Smooth muscle cell (in vitro differentiated cells): ENCODE measurements at regions not wholly inside any gene's neighbourhood (a gene's known extent, or its start where the extent isn't known, plus 50 kb on each side); places are given as distances from the start of the nearest gene placed in this dataset.
"Not testable (repeated sequence)": the region's sequence is repeated elsewhere in the genome, so short reads cannot be mapped to it uniquely, and the experiment has no call there.

Experiments used
- DNase-seq: peaks from one replicate; lab custom pipeline; 2025; ENCODE audit not compliant: unreplicated experiment; lab: John Stamatoyannopoulos, UW
- H2AFZ ChIP-seq: fragments of 200-600 bp; sonication (generic); 2 replicates; pipeline ENCODE4 v1.6.0; 2016; ENCODE audit warnings: antibody characterized with exemption, low read depth, mild to moderate bottlenecking
- H3F3A ChIP-seq: fragments of 200-600 bp; sonication (generic); 2 replicates; pipeline ENCODE4 v1.6.0; 2017; ENCODE audit warnings: antibody characterized with exemption, low read depth
- H3K27ac ChIP-seq: fragments of 200-600 bp; sonication (generic); 2 replicates; pipeline ENCODE4 v1.5.1; 2016; ENCODE audit warnings: low read depth, mild to moderate bottlenecking
- H3K27me3 ChIP-seq: fragments of 200-600 bp; sonication (generic); 2 replicates; pipeline ENCODE4 v1.6.1; 2016; ENCODE audit warnings: low read depth, mild to moderate bottlenecking
- H3K36me3 ChIP-seq: fragments of 200-600 bp; sonication (generic); 2 replicates; pipeline ENCODE4 v1.5.1; 2016; ENCODE audit warnings: low read depth
- H3K4me1 ChIP-seq: fragments of 200-600 bp; sonication (generic); 2 replicates; pipeline ENCODE4 v1.5.1; 2016; ENCODE audit warnings: low read depth
- H3K4me2 ChIP-seq: fragments of 200-600 bp; sonication (generic); 2 replicates; pipeline ENCODE4 v1.6.0; 2016; ENCODE audit warnings: mild to moderate bottlenecking
- H3K4me3 ChIP-seq: fragments of 200-600 bp; sonication (generic); 2 replicates; pipeline ENCODE4 v1.5.1; 2016; ENCODE audit warnings: mild to moderate bottlenecking
- H3K79me2 ChIP-seq: fragments of 200-600 bp; sonication (generic); 2 replicates; pipeline ENCODE4 v1.6.0; 2016; ENCODE audit warnings: low read depth, mild to moderate bottlenecking
- H3K9ac ChIP-seq: fragments of 200-600 bp; sonication (generic); 2 replicates; pipeline ENCODE4 v1.6.0; 2016; ENCODE audit warnings: low read depth
- H3K9me3 ChIP-seq: fragments of 200-600 bp; sonication (generic); replicated peaks from 2 replicates; pipeline ENCODE4 v1.5.1; 2016; ENCODE audit warnings: low read depth
- H4K20me1 ChIP-seq: fragments of 200-600 bp; sonication (generic); 2 replicates; pipeline ENCODE4 v1.6.0; 2016; ENCODE audit warnings: low read depth
- CTCF ChIP-seq: fragments of 200-600 bp; sonication (generic); IDR thresholded peaks from 2 replicates; pipeline ENCODE4 v1.5.1; 2017; ENCODE audit warnings: borderline replicate concordance, mild to moderate bottlenecking, antibody characterized with exemption; ENCODE audit not compliant: insufficient read depth, poor library complexity, severe bottlenecking
- WGBS: methylation state at CpG from one replicate; pipeline ENCODE4 v1.1.7; 2016; ENCODE audit warnings: low lambda C conversion rate; 5-methylcytosine and 5-hydroxymethylcytosine counted together

DNA sequence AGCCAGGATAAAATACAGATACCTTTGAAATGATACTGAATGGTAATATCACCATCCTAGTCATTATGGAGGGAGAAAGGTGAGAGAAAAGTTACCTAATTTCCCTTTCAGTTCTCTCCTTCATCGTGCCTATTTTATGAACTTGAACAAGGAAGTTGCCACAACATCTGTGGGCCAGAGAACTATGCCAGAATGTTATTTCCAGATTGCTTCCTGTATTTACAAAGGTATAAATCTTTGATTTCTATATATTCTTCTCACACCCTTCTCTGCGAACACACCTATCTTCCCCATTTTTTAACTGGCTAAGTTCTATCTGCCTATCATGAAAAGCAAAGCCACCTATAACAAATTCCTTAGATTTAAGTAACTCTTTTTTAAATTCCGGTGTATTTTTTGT is 163.6 kb upstream of the GRM7 start:
- WGBS: 87% methylated on average over 3 of the region's 3 CpGs
- Histone ChIP-seq H3K4me2 (no peak overlapping the region), H3K4me3 (no peak overlapping the region), H3K27ac (no peak overlapping the region), H4K20me1 (no peaks in the 10 kb centered on the region), H3F3A (no peaks in the 10 kb centered on the region), H2AFZ (no peak overlapping the region), H3K4me1 (no peaks in the 10 kb centered on the region), H3K36me3 (no peaks in the 10 kb centered on the region), H3K9me3 (no peaks in the 10 kb centered on the region), H3K9ac (no peak overlapping the region), H3K79me2 (no peaks in the 10 kb centered on the region), H3K27me3 (no peaks in the 10 kb centered on the region)
- TF ChIP-seq CTCF: no peak
- no peak for DNase-seq

DNA sequence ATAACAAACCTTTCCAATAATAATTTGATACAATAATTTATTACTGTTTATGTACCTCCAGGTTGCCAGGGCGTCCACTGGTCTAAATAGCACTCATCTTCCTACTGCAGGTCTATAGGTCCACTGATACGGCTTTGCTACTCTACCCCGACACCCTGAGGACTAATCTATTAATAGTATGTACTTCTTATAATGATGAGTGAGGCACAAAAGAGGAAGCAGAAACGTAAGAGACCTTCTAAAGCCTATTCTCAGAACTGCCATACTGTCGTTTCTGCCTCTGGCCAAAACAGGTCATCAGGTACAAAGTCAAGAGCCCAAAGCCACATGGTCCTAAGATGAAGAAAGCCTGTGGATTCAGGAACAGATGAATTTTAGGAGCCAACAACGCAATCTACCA is 163.2 kb upstream of the GRM7 start:
- Histone ChIP-seq H3K4me3 (no peak overlapping the region), H2AFZ (no peak overlapping the region), H3K27me3 (no peaks in the 10 kb centered on the region), H3F3A (no peaks in the 10 kb centered on the region), H3K9me3 (no peaks in the 10 kb centered on the region), H3K36me3 (no peaks in the 10 kb centered on the region), H3K4me2 (no peak overlapping the region), H3K79me2 (no peaks in the 10 kb centered on the region), H4K20me1 (no peaks in the 10 kb centered on the region), H3K9ac (no peak overlapping the region), H3K27ac (no peak overlapping the region), H3K4me1 (no peaks in the 10 kb centered on the region)
- 86% methylated on average over 6 of the region's 6 CpGs for WGBS
- no peak for DNase-seq
- TF ChIP-seq CTCF: no peak

GRCh38 chr3:6704817-6705216 is 156.1 kb upstream of the GRM7 start:
- H3F3A ChIP-seq, H3K4me3 ChIP-seq, H3K9ac ChIP-seq, H3K4me1 ChIP-seq, H3K36me3 ChIP-seq, H4K20me1 ChIP-seq, DNase-seq, H3K9me3 ChIP-seq, H2AFZ ChIP-seq, H3K27ac ChIP-seq, H3K27me3 ChIP-seq, H3K4me2 ChIP-seq, H3K79me2 ChIP-seq: not testable (repeated sequence)
- WGBS: 70% methylated on average over 5 of the region's 5 CpGs

DNA sequence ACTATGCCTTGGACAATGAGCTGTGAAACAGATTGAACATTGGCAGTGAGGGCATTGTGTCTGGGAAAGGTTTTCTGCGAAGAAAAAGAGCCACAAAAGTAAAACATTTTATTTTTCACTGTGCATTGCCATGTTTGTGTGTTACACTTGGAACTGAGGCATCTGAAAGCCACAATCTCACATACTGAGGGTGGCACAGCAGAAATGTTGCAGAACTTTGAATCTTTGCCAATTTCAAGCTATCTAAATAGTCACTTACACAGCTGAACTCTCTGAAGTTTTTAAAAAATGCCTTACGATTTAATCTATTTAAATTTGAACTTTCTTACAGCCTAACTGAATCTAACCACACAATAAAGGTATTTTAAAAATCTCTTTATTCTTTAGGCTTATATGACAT is 154.1 kb upstream of the GRM7 start:
- peaks cover 4% of the 10 kb centered on the region for H3K27me3 ChIP-seq
- H4K20me1 ChIP-seq: no peaks in the 10 kb centered on the region
- H3K9ac ChIP-seq: no peak overlapping the region
- TF ChIP-seq CTCF: no peak
- H3K27ac ChIP-seq: no peak overlapping the region
- 64% methylated on average over 2 of the region's 2 CpGs for WGBS
- no peaks in the 10 kb centered on the region for H3K36me3 ChIP-seq
- no peaks in the 10 kb centered on the region for H3K9me3 ChIP-seq
- H3K4me3 ChIP-seq: no peak overlapping the region
- no peak overlapping the region for H3K4me2 ChIP-seq
- H3K79me2 ChIP-seq: no peaks in the 10 kb centered on the region
- DNase-seq: no peak
- no peaks in the 10 kb centered on the region for H3F3A ChIP-seq
- no peak overlapping the region for H2AFZ ChIP-seq
- H3K4me1 ChIP-seq: no peaks in the 10 kb centered on the region
